Activated T-helper 2 cell treated with anti-CD3 and anti-CD28 coated beads, Interferon-gamma antibody, Interleukin-2, Interleukin-4, amounts not matched to agents 10 μg/mL and 5 μg/mL and 100 μg/mL, durations not matched to agents 14 hours and 24 hours and 36 hours (primary cell): ENCODE measurements at regions not wholly inside any gene's neighbourhood (a gene's known extent, or its start where the extent isn't known, plus 50 kb on each side); places are given as distances from the start of the nearest gene placed in this dataset.
"Not testable (repeated sequence)": the region's sequence is repeated elsewhere in the genome, so short reads cannot be mapped to it uniquely, and the experiment has no call there.

Experiments
- DNase-seq: peaks from one replicate; pipeline ENCODE4 v3.0.0; 2021; ENCODE audit warnings: low spot score
- H3K27ac Mint-ChIP-seq: one replicate; pipeline ENCODE4 v1.8.0; 2021; ENCODE audit warnings: mixed read lengths
- H3K27me3 Mint-ChIP-seq: one replicate; pipeline ENCODE4 v1.8.0; 2021; ENCODE audit warnings: low read depth, mixed read lengths
- H3K36me3 Mint-ChIP-seq: one replicate; pipeline ENCODE4 v1.8.0; 2021; ENCODE audit warnings: low read depth, mixed read lengths
- H3K4me1 Mint-ChIP-seq: one replicate; pipeline ENCODE4 v1.8.0; 2021; ENCODE audit warnings: low read depth, mixed read lengths
- H3K4me3 Mint-ChIP-seq: one replicate; pipeline ENCODE4 v1.8.0; 2021; ENCODE audit warnings: low read depth, mild to moderate bottlenecking, moderate library complexity, mixed read lengths
- H3K9me3 Mint-ChIP-seq: one replicate; pipeline ENCODE4 v1.8.0; 2021; ENCODE audit warnings: mixed read lengths
- intact Hi-C: fragments of 100-400 bp; cut with micrococcal nuclease; formaldehyde crosslinking; loops from one replicate; pipeline ENCODE4 v1.15.1; 2023

- H3K27me3 Mint-ChIP-seq = no peaks in the 10 kb centered on the region
- no peaks in the 10 kb centered on the region for H3K9me3 Mint-ChIP-seq
- H3K27ac Mint-ChIP-seq = no peak overlapping the region
- no peaks in the 10 kb centered on the region for H3K4me1 Mint-ChIP-seq
- no peak for DNase-seq
- intact Hi-C loops = no loop called here
- H3K4me3 Mint-ChIP-seq = no peak overlapping the region
- no peaks in the 10 kb centered on the region for H3K36me3 Mint-ChIP-seq
These were observed 731.4 kb downstream of the PLOD2 start for GRCh38 chr3:145429546-145429945.

- H3K36me3 Mint-ChIP-seq = no peaks in the 10 kb centered on the region
- no peak for DNase-seq
These were observed 712.5 kb downstream of the PLOD2 start for GRCh38 chr3:145448436-145448835.

GRCh38 chr3:145450018-145450682 lies 710.8 kb downstream of the PLOD2 start:
- Mint-ChIP-seq H3K4me3 (no peak overlapping the region), H3K9me3 (peaks cover 5% of the 10 kb centered on the region), H3K27me3 (no peaks in the 10 kb centered on the region), H3K27ac (no peak overlapping the region), H3K36me3 (no peaks in the 10 kb centered on the region), H3K4me1 (no peaks in the 10 kb centered on the region)
- intact Hi-C loops = no loop called here
- DNase-seq = no peak

More at GRCh38 chr3:145448436-145448835, 712.5 kb downstream of the PLOD2 start:
- no peak overlapping the region for H3K4me3 Mint-ChIP-seq
- intact Hi-C loops = no loop called here
- no peaks in the 10 kb centered on the region for H3K27me3 Mint-ChIP-seq
- H3K27ac Mint-ChIP-seq = no peak overlapping the region
- H3K4me1 Mint-ChIP-seq = no peaks in the 10 kb centered on the region
- peaks cover 5% of the 10 kb centered on the region for H3K9me3 Mint-ChIP-seq

- no peak for DNase-seq
- Mint-ChIP-seq H3K4me3 (no peak overlapping the region), H3K4me1 (no peaks in the 10 kb centered on the region), H3K9me3 (peaks cover 3% of the 10 kb centered on the region), H3K36me3 (no peaks in the 10 kb centered on the region), H3K27ac (no peak overlapping the region), H3K27me3 (no peaks in the 10 kb centered on the region)
- intact Hi-C loops = no loop called here
These were observed 703.0 kb downstream of the PLOD2 start for GRCh38 chr3:145457825-145458552.

DNA sequence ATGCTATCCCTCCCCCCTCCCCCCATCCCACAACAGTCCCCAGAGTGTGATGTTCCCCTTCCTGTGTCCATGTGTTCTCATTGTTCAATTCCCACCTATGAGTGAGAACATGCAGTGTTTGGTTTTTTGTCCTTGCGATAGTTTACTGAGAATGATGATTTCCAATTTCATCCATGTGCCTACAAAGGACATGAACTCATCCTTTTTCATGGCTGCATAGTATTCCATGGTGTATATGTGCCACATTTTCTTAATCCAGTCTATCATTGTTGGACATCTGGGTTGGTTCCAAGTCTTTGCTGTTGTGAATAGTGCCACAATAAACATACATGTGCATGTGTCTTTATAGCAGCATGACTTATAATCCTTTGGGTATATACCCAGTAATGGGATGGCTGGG lies 701.3 kb downstream of the PLOD2 start:
- H3K4me3 Mint-ChIP-seq, H3K4me1 Mint-ChIP-seq, H3K9me3 Mint-ChIP-seq, H3K27ac Mint-ChIP-seq, H3K27me3 Mint-ChIP-seq, DNase-seq, H3K36me3 Mint-ChIP-seq, intact Hi-C loops: not testable (repeated sequence)

- Mint-ChIP-seq H3K36me3 (no peaks in the 10 kb centered on the region), H3K27ac (no peak overlapping the region), H3K4me3 (no peak overlapping the region), H3K4me1 (no peaks in the 10 kb centered on the region), H3K27me3 (no peaks in the 10 kb centered on the region), H3K9me3 (peaks cover 12% of the 10 kb centered on the region)
- intact Hi-C loops = no loop called here
- DNase-seq = no peak
These were observed 689.0 kb downstream of the PLOD2 start for GRCh38 chr3:145471976-145472375.

GRCh38 chr3:145482735-145483134 lies 678.2 kb downstream of the PLOD2 start:
- H3K4me1 Mint-ChIP-seq, H3K4me3 Mint-ChIP-seq, H3K27ac Mint-ChIP-seq: not testable (repeated sequence)

DNA sequence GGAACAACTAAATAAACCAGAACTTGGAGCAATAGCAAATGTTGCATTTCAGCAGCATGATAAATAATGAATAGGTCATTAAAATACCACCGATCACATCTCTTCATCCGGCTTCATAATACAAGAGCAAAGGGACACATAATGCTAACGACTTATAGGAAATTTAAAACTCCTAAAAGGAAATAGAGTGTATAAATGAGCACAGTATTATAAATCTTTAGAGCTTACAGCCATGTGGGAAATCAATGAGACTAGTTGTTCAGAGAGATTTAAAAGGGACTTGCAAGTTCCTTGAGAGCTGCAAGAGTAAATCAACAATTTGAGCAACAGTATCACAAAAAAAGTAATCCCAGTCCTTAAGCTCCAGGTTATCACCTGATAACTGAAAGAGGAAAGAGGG lies 677.0 kb downstream of the PLOD2 start:
- H3K27ac Mint-ChIP-seq = no peak overlapping the region
- peaks cover 10% of the 10 kb centered on the region for H3K9me3 Mint-ChIP-seq
- no peaks in the 10 kb centered on the region for H3K27me3 Mint-ChIP-seq
- no peaks in the 10 kb centered on the region for H3K4me1 Mint-ChIP-seq
- no peak overlapping the region for H3K4me3 Mint-ChIP-seq
- no peaks in the 10 kb centered on the region for H3K36me3 Mint-ChIP-seq
- DNase-seq = no peak
- intact Hi-C loops = no loop called here

More at GRCh38 chr3:145482735-145483134, 678.2 kb downstream of the PLOD2 start:
- H3K27me3 Mint-ChIP-seq, DNase-seq, intact Hi-C loops, H3K36me3 Mint-ChIP-seq: not testable (repeated sequence)
- peaks cover 10% of the 10 kb centered on the region for H3K9me3 Mint-ChIP-seq

- Mint-ChIP-seq H3K27ac (no peak overlapping the region), H3K27me3 (no peaks in the 10 kb centered on the region), H3K9me3 (peaks cover 8% of the 10 kb centered on the region), H3K4me1 (no peaks in the 10 kb centered on the region), H3K4me3 (no peak overlapping the region), H3K36me3 (no peaks in the 10 kb centered on the region)
- intact Hi-C loops = no loop called here
- no peak for DNase-seq
These were observed 672.0 kb downstream of the PLOD2 start for GRCh38 chr3:145489011-145489410.

DNA sequence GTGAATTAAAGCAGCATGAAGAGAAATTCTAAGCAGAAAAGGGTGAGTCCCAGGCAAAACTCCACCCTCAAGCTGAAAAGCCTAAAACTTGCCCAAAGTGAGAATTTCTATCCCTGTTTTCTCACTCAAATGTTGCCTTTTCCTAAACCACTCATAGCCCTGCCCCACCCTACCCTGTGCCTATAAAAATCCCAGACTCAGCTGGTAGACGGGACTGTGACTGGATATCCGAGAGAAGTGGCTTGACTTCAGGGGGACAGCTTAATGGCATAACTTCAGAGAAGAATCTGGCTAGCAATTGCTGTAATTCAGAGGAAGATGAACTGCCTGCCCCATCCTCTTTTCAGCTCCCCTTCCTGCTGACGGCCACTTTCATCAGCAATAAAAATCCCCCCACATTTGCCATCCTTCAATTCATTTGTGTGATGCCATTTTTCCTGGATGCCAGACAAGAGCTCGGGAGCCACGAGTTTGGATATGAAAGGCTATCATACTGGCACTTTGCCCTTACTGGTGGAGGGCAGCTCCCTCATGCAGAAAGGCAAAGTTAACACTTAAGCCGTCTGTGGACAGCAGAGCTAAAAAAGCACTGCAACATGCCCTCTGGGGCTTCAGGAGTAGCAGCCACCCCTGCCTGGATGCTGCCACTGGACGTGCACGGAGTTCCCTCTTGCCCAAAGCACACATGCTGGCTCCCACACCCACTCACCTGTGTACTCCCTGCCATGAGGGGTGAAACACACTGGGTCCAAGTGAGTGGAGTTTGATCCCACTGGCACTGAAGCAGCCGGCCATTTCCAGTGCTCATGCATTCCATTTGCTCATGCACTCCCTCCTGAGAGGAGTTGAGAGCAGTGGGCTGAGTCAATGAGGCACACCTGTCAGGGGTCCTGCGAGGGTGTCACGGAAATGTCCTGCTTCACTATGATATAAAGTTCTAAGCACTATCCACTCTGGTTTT lies 670.6 kb downstream of the PLOD2 start:
- no peak overlapping the region for H3K4me3 Mint-ChIP-seq
- DNase-seq = no peak
- H3K4me1 Mint-ChIP-seq = no peaks in the 10 kb centered on the region
- H3K27me3 Mint-ChIP-seq = no peaks in the 10 kb centered on the region
- H3K9me3 Mint-ChIP-seq = peaks cover 5% of the 10 kb centered on the region
- H3K27ac Mint-ChIP-seq = no peak overlapping the region
- H3K36me3 Mint-ChIP-seq = no peaks in the 10 kb centered on the region
- intact Hi-C loops = no loop called here

DNA sequence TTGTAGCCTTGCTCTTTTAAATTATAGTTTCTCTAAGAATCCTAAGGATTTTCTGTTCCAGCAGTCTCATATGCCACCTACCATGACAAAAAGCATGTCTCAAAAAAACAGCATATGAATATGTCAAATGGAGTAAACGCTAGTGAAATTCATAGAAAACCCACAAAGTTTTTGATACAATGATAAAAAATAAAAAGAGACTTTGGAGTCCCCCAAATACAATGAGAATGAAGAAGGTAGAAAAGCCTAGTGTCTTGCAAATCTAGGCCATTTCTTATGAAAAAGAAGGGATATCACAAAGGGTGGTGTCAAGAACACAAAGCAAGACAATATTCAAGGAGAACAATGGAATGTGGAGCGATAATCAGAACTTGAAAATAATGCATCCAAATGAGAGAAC lies 668.5 kb downstream of the PLOD2 start:
- Mint-ChIP-seq H3K36me3 (no peaks in the 10 kb centered on the region), H3K4me1 (no peaks in the 10 kb centered on the region), H3K27ac (no peak overlapping the region), H3K9me3 (peaks cover 5% of the 10 kb centered on the region), H3K4me3 (no peak overlapping the region), H3K27me3 (no peaks in the 10 kb centered on the region)
- no peak for DNase-seq
- intact Hi-C loops = no loop called here

DNA sequence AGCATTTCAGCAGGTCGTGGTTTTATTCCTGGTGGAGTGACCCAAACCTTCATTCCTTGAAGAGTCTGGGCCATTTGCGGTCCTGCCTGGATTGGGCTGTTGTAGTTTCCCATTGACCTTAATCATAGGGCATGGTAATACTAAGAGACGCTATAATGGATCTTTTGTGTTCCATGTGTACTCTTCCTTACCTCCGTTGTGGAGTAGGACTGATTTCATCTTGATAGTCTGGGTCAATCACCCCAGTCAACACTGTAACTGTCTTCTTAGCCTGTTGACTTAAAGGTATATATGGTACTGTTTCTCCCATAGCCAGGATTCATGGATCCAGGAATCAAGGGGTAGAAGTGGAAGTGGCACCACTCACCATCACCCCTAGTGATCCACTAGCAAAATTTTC lies 643.6 kb downstream of the PLOD2 start:
- H3K4me3 Mint-ChIP-seq, H3K36me3 Mint-ChIP-seq, H3K4me1 Mint-ChIP-seq, H3K27me3 Mint-ChIP-seq, H3K9me3 Mint-ChIP-seq, intact Hi-C loops, H3K27ac Mint-ChIP-seq, DNase-seq: not testable (repeated sequence)

DNA sequence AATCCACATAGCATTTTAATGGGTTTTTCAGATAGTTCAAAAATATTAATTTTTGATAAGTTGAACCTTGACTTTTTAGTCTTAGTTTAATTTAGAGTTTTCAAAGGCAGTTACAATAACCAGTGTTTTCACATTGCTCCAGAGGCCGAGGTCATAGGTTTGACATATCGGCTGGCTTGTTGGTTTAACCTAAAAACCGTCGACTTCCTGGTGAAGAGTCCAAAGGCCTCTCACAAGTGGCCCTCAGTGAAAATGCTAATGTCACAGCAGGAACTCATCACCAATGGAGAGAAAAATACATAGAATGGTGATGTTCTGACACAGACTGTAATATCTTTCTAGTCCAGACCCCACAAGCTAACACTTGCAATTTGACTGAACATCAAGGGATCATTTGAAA lies 642.3 kb downstream of the PLOD2 start:
- H3K4me1 Mint-ChIP-seq = no peaks in the 10 kb centered on the region
- peaks cover 4% of the 10 kb centered on the region for H3K9me3 Mint-ChIP-seq
- DNase-seq = no peak
- H3K27ac Mint-ChIP-seq = no peak overlapping the region
- intact Hi-C loops = no loop called here
- H3K4me3 Mint-ChIP-seq = no peak overlapping the region
- H3K27me3 Mint-ChIP-seq = no peaks in the 10 kb centered on the region
- no peaks in the 10 kb centered on the region for H3K36me3 Mint-ChIP-seq
